Effector memory CD8-positive, alpha-beta T cell (primary cell): ENCODE measurements at regions not wholly inside any gene's neighbourhood (a gene's known extent, or its start where the extent isn't known, plus 50 kb on each side); places are given as distances from the start of the nearest gene placed in this dataset.
"Not testable (repeated sequence)": the region's sequence is repeated elsewhere in the genome, so short reads cannot be mapped to it uniquely, and the experiment has no call there.

Experiments used
- ATAC-seq: fragments of 150-1000 bp; cut with Tn5 transposase; replicated peaks from 2 replicates; pipeline ENCODE4 v1.10.0; 2021; ENCODE audit warnings: mild to moderate bottlenecking, moderate library complexity
- DNase-seq, 3 experiments: peaks; one replicate each; pipeline ENCODE4 v3.0.0; 2021
- H3K27ac Mint-ChIP-seq, 2 donors: one replicate each; pipeline ENCODE4 v1.8.0; 2022; ENCODE audit warnings: mild to moderate bottlenecking in 2 of 2, mixed read lengths in 2 of 2, moderate library complexity in 2 of 2
- H3K27me3 Mint-ChIP-seq, 2 donors: one replicate each; pipeline ENCODE4 v1.8.0; 2022; ENCODE audit warnings: mixed read lengths in 2 of 2
- H3K36me3 Mint-ChIP-seq: one replicate; pipeline ENCODE4 v1.8.0; 2022; ENCODE audit warnings: mild to moderate bottlenecking, moderate library complexity, mixed read lengths; ENCODE audit not compliant: insufficient read depth
- H3K4me1 Mint-ChIP-seq, 2 donors: one replicate each; pipeline ENCODE4 v1.8.0; 2022; ENCODE audit warnings: low read depth in 2 of 2, mixed read lengths in 2 of 2
- H3K4me3 Mint-ChIP-seq, 2 donors: one replicate each; pipeline ENCODE4 v1.8.0; 2022; ENCODE audit warnings: mild to moderate bottlenecking in 2 of 2, mixed read lengths in 2 of 2, moderate library complexity in 2 of 2
- H3K9me3 Mint-ChIP-seq, 2 donors: one replicate each; pipeline ENCODE4 v1.8.0; 2022; ENCODE audit warnings: mixed read lengths in 2 of 2

DNA sequence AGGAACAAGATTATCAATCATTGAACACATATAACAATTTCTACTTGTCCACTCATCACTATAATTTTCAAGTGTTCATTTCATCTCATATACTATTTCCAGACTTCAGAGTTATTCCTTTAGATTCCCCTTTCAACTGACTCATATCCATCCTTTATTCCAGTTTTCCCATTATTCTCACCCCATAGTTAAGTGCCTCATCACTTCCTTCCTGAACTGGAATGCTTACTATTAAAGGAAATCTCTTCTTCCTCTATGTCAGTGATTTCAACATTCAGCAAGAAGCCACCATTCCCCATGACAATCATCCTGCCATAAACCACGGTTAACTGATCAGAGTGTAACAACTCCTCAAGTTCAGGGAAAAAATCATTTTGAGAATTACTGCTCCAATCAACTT, 198.9 kb downstream of the FBXO8 start:
- Mint-ChIP-seq H3K4me1 (no peaks in the 10 kb centered on the region), H3K4me3 (no peak overlapping the region), H3K27ac (no peak overlapping the region), H3K27me3 (peaks cover 0 to under 1% of the 10 kb centered on the region in 2 donors), H3K36me3 (peaks cover 3% of the 10 kb centered on the region), H3K9me3 (no peaks in the 10 kb centered on the region)
- ATAC-seq (no peak), DNase-seq (no peak)

DNA sequence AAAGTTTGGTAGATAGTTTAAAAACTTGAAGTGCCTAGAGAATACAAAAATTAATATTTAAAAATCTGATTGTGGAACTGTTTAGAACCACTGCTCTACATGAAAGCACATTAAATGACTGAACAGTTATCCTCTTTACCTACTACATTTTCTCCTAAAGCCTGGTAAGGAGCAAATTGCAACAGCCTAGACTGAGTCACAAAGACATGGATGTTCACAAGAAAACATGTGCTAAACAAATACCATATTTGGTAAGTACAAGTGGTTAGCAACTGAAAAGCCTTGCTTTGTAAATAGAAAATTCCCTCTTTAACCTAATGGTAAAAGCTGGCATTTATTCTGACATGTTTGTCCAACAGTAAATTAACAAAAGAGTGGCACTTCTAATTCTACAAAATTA, 203.1 kb downstream of the FBXO8 start:
- ATAC-seq (no peak), DNase-seq (no peak)
- no peaks in the 10 kb centered on the region for H3K36me3 Mint-ChIP-seq
- H3K4me3 Mint-ChIP-seq: no peak overlapping the region
- no peak overlapping the region for H3K27ac Mint-ChIP-seq
- H3K9me3 Mint-ChIP-seq: no peaks in the 10 kb centered on the region
- no peaks in the 10 kb centered on the region for H3K4me1 Mint-ChIP-seq
- H3K27me3 Mint-ChIP-seq: no peaks in the 10 kb centered on the region

DNA sequence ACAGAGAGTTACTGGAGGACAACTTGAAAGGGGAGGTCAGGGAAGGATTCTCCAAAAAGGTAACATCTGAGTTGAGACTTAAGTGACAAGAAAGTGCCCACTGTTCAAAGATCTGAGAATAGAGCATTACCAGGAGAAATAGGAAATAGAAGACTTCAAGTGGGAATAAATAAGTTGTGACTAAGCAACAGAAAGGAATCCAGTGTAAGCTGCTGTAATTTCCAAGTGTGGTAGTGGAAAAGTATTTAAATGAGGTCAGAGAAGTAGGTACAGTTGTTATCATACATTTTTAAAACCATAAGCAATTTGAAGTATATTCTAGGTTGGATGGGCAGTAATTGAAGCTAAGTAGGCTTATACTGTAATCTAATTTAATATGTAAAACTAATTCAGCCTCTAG, 211.9 kb downstream of the FBXO8 start:
- no peaks in the 10 kb centered on the region for H3K4me1 Mint-ChIP-seq
- no peaks in the 10 kb centered on the region for H3K36me3 Mint-ChIP-seq
- DNase-seq (no peak), ATAC-seq (no peak)
- H3K4me3 Mint-ChIP-seq: no peak overlapping the region
- H3K27me3 Mint-ChIP-seq: no peaks in the 10 kb centered on the region
- no peak overlapping the region for H3K27ac Mint-ChIP-seq
- peaks cover 0 to 4% of the 10 kb centered on the region in 2 donors for H3K9me3 Mint-ChIP-seq

DNA sequence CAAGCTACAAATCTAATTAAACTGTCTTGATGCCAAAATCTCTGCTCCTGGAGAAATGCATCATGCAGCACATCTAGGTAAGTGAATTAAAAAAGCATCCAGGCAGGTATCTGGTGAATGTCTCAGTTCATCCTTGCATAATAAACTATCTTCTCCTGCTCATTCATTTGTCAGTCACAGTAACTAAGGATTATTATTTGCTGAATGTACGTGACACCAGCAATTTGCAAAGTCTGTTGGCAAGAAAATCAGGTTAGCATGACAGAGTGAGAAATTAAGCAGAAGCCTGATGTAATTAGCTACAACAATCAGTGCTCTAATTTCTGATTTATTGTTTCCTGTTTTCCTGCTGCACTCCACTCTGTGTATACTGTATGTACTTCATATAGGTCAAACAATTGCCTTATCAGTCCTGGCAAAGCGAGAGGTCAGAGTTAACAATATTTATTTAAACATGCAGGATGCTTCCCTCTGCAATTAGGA, 213.6 kb downstream of the FBXO8 start:
- Mint-ChIP-seq H3K4me1 (no peaks in the 10 kb centered on the region), H3K27me3 (no peaks in the 10 kb centered on the region), H3K9me3 (peaks cover 0 to 4% of the 10 kb centered on the region in 2 donors), H3K36me3 (no peaks in the 10 kb centered on the region), H3K27ac (no peak overlapping the region), H3K4me3 (no peak overlapping the region)
- ATAC-seq (no peak), DNase-seq (no peak)

DNA sequence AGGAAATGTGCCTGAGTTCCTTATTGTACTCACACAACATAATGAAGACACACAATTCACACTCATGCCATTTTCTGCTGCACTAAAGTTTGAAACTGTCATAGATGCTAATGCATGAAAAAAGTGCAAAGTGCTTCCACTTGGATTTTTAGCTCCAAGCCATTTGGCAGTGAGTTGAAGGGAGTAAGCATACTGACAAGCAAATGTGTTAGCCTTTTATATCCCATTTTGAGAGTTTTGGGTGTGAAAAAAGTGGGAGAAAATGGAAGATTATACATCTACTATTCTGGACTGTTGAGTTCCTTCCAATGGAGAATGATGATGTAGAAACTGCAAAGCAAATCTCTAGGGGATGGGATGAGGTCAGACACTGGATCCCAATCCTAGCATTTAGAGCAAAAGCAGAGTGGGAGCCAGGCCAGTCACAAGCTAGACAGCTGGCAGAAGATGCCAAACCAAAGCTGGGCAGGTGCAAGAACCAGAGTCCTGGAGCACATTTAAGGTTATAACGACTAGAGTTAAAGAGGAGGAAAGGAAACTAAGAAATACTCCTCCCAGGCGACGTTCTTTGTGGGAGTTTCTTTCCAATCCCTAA, 216.8 kb downstream of the FBXO8 start:
- no peaks in the 10 kb centered on the region for H3K27me3 Mint-ChIP-seq
- no peak overlapping the region for H3K4me3 Mint-ChIP-seq
- DNase-seq (no peak), ATAC-seq (no peak)
- no peak overlapping the region for H3K27ac Mint-ChIP-seq
- H3K4me1 Mint-ChIP-seq: no peaks in the 10 kb centered on the region
- H3K9me3 Mint-ChIP-seq: peaks cover 0 to 2% of the 10 kb centered on the region in 2 donors
- H3K36me3 Mint-ChIP-seq: no peaks in the 10 kb centered on the region

DNA sequence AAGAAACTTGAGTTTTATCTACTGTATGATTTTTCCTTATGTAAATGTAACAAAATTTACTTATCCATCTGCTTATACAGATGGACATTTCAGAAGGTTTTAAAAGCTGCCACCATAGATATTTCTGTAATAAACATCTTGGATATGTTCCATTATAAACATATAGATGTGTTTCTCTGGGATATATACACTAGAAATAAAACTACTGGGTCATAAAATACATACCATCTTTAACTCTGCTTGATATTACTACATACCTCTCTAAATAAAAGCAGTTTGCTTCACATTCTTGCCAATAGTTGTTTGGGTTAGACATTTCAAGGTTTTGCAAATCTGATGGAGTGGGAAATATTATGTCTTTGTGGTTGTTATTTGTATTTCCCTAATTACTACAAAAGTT, 220.6 kb downstream of the FBXO8 start:
- ATAC-seq (no peak), DNase-seq (no peak)
- H3K4me1 Mint-ChIP-seq: no peaks in the 10 kb centered on the region
- no peak overlapping the region for H3K4me3 Mint-ChIP-seq
- peaks cover 0 to 3% of the 10 kb centered on the region in 2 donors for H3K9me3 Mint-ChIP-seq
- no peaks in the 10 kb centered on the region for H3K36me3 Mint-ChIP-seq
- H3K27ac Mint-ChIP-seq: no peak overlapping the region
- H3K27me3 Mint-ChIP-seq: no peaks in the 10 kb centered on the region

DNA sequence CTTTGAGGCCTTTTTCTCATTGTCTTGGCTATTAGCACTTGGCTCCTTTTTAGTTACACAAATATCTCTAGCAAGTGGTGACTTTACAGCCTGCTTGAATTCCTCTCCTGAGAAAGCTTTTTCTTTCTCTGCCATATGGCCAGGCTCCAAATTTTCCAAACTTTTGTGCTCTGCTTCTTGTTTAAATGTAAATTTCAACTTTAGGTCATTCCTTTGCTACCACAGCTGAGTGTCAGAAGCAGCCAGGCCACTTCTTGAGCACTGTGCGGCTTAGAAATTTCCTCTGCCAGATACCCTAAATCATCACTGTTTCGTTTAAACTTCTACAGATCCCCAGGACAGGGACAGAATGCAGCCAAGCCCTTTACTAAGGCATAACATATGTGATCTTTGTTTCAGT, 222.4 kb downstream of the FBXO8 start:
- H3K36me3 Mint-ChIP-seq: no peaks in the 10 kb centered on the region
- H3K27me3 Mint-ChIP-seq: no peaks in the 10 kb centered on the region
- H3K9me3 Mint-ChIP-seq: peaks cover 4 to 10% of the 10 kb centered on the region in 2 donors
- H3K4me3 Mint-ChIP-seq: no peak overlapping the region
- DNase-seq: no peak
- no peaks in the 10 kb centered on the region for H3K4me1 Mint-ChIP-seq
- no peak for ATAC-seq
- H3K27ac Mint-ChIP-seq: no peak overlapping the region

DNA sequence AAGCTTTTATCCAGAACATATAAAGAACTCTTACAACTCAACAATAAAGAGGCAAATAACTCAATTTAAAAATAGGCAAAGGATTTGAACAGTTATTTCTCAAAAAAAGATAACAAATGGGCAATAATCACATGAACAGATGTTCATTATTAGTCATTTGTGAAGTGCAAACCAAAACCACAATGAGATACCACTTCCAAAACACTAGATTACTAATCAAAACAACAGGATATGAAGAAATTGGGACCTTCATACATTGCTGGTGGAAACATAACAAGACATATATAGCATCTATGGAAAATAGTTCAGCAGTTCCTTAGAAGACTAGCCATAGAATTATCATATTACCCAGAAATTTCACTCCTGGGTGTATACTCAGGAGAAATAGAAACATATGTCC, 224.6 kb downstream of the FBXO8 start:
- no peak overlapping the region for H3K4me3 Mint-ChIP-seq
- no peaks in the 10 kb centered on the region for H3K4me1 Mint-ChIP-seq
- no peaks in the 10 kb centered on the region for H3K27me3 Mint-ChIP-seq
- no peaks in the 10 kb centered on the region for H3K36me3 Mint-ChIP-seq
- ATAC-seq (no peak), DNase-seq (no peak)
- peaks cover 4 to 10% of the 10 kb centered on the region in 2 donors for H3K9me3 Mint-ChIP-seq
- no peak overlapping the region for H3K27ac Mint-ChIP-seq

DNA sequence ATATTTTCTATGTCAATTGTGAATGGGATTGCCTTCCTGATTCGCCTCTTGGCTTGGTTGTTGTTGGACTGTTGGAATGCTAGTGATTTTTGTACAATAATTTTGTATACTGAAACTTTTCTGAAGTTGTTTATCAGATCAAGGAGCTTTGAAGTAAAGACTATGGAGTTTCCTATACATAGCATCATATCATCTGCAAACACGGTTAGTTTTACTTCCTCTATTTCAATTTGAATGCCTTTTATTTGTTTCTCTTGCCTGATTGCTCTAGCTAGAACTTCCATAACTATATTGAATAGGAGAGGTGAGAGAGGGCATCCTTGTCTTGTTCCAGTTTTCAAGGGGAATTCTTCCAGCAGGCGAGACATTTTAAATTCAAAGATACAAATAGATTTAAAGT, 226.5 kb downstream of the FBXO8 start:
- no peak overlapping the region for H3K4me3 Mint-ChIP-seq
- no peaks in the 10 kb centered on the region for H3K27me3 Mint-ChIP-seq
- DNase-seq (no peak), ATAC-seq (no peak)
- no peak overlapping the region for H3K27ac Mint-ChIP-seq
- H3K36me3 Mint-ChIP-seq: no peaks in the 10 kb centered on the region
- peaks cover 4 to 10% of the 10 kb centered on the region in 2 donors for H3K9me3 Mint-ChIP-seq
- no peaks in the 10 kb centered on the region for H3K4me1 Mint-ChIP-seq

DNA sequence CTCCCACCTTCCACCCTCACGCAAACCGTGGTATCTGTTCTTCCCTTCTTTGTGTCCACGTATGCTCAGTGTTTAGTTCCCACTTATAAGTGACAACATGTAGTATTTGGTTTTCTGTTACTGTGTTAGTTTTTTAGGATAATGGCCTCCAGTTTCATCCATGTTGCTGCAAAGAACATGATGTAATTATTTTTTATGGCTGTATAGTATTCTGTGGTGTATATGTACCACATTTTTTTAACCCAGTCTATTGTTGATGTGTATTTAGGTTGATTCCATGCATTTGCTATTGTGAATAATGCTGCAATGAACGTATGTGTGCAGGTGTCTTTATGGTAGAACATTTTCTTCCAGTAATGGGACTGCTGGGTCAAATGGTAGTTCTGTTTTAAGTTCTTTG, 228.1 kb downstream of the FBXO8 start:
- H3K27me3 Mint-ChIP-seq: no peaks in the 10 kb centered on the region
- peaks cover 2 to 10% of the 10 kb centered on the region in 2 donors for H3K9me3 Mint-ChIP-seq
- ATAC-seq: no peak

DNA sequence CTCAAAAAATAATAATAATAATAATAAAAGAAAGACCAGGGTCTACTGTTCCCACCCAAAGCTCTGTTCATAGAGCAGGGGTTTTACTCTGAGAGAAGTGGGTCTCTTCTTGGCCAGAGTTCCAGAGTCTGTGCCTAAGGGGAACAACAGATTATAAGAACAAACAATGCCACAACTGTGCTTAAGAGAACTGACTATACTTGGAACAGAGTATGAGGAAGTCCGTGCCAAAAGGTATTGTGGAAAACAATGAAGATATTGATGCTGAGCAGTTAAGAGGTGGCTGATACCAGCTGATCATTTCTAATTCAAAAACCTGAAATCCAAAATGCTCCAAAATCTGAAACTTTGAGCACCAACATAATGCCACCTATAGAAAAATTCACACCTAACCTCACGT, 229.6 kb downstream of the FBXO8 start:
- Mint-ChIP-seq H3K27ac (no peak overlapping the region), H3K4me1 (no peaks in the 10 kb centered on the region), H3K36me3 (no peaks in the 10 kb centered on the region), H3K4me3 (no peak overlapping the region), H3K27me3 (no peaks in the 10 kb centered on the region), H3K9me3 (peaks cover 2 to 10% of the 10 kb centered on the region in 2 donors)
- ATAC-seq: no peak
- no peak for DNase-seq

More for the DNA sequence above, 228.1 kb downstream of the FBXO8 start:
- no peak overlapping the region for H3K27ac Mint-ChIP-seq
- H3K4me3 Mint-ChIP-seq: no peak overlapping the region
- no peaks in the 10 kb centered on the region for H3K36me3 Mint-ChIP-seq
- no peak for DNase-seq
- no peaks in the 10 kb centered on the region for H3K4me1 Mint-ChIP-seq

DNA sequence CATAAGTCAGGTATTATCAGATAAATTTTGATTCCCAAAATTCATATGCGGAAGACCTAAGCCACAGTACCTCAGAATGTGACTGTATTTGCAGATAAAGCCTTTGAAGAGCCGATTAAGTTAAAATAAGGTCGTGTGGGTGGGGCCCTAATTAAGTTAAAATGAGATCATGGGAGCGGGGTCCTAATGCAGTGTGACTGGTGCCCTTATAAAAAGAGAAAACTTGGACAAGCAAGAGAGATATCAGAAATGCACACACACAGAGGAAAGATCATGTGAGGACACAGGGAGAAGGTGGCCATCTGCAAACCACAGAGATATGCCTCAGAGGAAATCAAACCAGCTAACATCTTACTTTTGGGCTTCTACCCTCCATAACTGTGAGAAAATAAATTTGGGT, 236.1 kb downstream of the FBXO8 start:
- ATAC-seq: no peak
- Mint-ChIP-seq H3K27me3 (no peaks in the 10 kb centered on the region), H3K4me1 (no peaks in the 10 kb centered on the region), H3K4me3 (no peak overlapping the region), H3K27ac (no peak overlapping the region), H3K9me3 (no peaks in the 10 kb centered on the region), H3K36me3 (no peaks in the 10 kb centered on the region)
- DNase-seq: no peak

DNA sequence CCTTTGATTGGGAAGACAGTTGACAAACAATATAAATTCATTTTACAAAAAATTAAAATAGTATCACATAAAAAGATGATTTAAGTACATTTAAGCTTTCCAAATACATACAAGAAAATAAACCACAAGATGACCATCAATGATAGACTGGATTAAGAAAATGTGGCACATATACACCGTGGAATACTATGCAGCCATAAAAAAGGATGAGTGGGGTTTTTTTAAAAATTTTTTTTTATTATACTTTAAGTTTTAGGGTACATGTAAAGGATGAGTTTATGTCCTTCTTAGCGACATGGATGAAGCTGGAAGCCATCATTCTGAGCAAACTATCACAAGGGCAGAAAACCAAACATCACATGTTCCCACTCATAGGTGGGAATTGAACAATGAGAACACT, 237.6 kb downstream of the FBXO8 start:
- not testable (repeated sequence) for H3K27me3 Mint-ChIP-seq, H3K36me3 Mint-ChIP-seq, H3K27ac Mint-ChIP-seq, DNase-seq, ATAC-seq, H3K4me1 Mint-ChIP-seq, H3K9me3 Mint-ChIP-seq, H3K4me3 Mint-ChIP-seq

DNA sequence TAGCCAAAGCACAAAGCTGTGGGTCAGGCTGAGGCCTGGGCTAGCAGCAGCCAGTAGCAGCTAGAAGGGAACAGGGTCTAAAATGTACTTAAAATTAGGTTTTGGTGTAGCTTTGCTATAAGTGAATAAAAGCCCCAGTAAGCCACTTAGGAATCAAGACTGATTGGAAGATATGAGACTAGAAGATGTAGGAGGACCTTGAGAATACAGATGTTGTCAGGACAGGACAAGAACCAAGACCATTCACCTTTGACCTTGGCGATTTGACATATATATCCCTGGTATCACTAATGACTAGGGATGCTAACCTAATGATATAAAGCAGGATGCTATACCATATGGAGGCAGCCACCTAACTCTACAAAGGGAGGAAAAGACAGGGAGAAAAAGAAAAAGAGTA, 238.1 kb downstream of the FBXO8 start:
- H3K36me3 Mint-ChIP-seq: no peaks in the 10 kb centered on the region
- ATAC-seq (no peak), DNase-seq (no peak)
- no peak overlapping the region for H3K4me3 Mint-ChIP-seq
- H3K4me1 Mint-ChIP-seq: no peaks in the 10 kb centered on the region
- H3K9me3 Mint-ChIP-seq: no peaks in the 10 kb centered on the region
- no peak overlapping the region for H3K27ac Mint-ChIP-seq
- H3K27me3 Mint-ChIP-seq: no peaks in the 10 kb centered on the region
